Endothelial cell of umbilical vein (primary cell): ENCODE measurements at regions not wholly inside any gene's neighbourhood (a gene's known extent, or its start where the extent isn't known, plus 50 kb on each side); places are given as distances from the start of the nearest gene placed in this dataset.

Experiments
- FOS ChIP-seq: IDR thresholded peaks from 2 replicates; pipeline ENCODE4 v1.6.1; 2011; ENCODE audit warnings: mild to moderate bottlenecking, low read length, moderate library complexity, borderline replicate concordance; ENCODE audit not compliant: insufficient read depth
- MYC ChIP-seq: IDR thresholded peaks from one replicate; pipeline ENCODE4 v1.6.1; 2011; ENCODE audit warnings: mild to moderate bottlenecking, low read depth, low read length
- POLR2A ChIP-seq: IDR thresholded peaks from 2 replicates; pipeline ENCODE4 v1.6.1; 2012; ENCODE audit warnings: low read depth, mild to moderate bottlenecking, control low read depth, low read length
- POLR2AphosphoS5 ChIP-seq: IDR thresholded peaks from 2 replicates; pipeline ENCODE4 v1.6.1; 2012; ENCODE audit warnings: low read depth, mild to moderate bottlenecking, control low read depth, low read length, moderate library complexity; ENCODE audit not compliant: insufficient read depth
- TF ChIP-seq, protein P1 (sequence below), 2 donors: IDR thresholded peaks; 1 replicate in 1 of 2; 2 replicates in 1 of 2; pipeline ENCODE4 v1.5.1; 2011; ENCODE audit warnings: low read length in 2 of 2, mild to moderate bottlenecking in 2 of 2, moderate library complexity in 2 of 2, control low read depth in 1 of 2, inconsistent platforms in 1 of 2, low read depth in 1 of 2; ENCODE audit not compliant: insufficient read depth in 1 of 2; ENCODE audit errors: extremely low read depth in 1 of 2
- TF ChIP-seq, protein P2 (sequence below): IDR thresholded peaks from 2 replicates; pipeline ENCODE4 v1.6.1; 2011; ENCODE audit not compliant: insufficient read depth, insufficient read length

DNA sequence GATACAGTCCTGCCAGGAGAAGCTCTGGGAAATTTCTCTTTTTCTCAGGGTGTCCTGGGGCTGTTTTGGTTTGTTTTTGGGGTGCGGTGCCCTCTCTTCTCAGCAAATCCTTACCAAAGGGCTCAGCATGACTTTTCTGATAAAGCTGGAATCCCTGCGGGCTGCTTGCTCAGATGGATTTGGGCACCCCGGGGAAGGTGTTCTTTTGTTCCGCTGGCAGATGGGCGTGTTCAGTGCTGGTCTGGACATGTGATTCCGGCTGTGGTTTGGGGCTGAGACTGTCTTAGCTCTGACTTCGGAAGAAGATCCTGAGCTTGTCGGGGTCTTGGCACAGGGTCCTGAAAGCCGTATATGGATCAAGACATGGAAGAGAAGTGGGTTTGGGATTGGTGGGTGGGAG, 134.2 kb upstream of the SPRED2 start:
- no peak for TF ChIP-seq MYC
- TF ChIP-seq, protein P1, sequence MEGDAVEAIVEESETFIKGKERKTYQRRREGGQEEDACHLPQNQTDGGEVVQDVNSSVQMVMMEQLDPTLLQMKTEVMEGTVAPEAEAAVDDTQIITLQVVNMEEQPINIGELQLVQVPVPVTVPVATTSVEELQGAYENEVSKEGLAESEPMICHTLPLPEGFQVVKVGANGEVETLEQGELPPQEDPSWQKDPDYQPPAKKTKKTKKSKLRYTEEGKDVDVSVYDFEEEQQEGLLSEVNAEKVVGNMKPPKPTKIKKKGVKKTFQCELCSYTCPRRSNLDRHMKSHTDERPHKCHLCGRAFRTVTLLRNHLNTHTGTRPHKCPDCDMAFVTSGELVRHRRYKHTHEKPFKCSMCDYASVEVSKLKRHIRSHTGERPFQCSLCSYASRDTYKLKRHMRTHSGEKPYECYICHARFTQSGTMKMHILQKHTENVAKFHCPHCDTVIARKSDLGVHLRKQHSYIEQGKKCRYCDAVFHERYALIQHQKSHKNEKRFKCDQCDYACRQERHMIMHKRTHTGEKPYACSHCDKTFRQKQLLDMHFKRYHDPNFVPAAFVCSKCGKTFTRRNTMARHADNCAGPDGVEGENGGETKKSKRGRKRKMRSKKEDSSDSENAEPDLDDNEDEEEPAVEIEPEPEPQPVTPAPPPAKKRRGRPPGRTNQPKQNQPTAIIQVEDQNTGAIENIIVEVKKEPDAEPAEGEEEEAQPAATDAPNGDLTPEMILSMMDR (IDR thresholded peaks at IDR 0.05; ENCODE audit: extremely low read depth in 1 of 2, insufficient read depth in 1 of 2, low read depth in 1 of 2, low read length in 2 of 2), result no peak
- TF ChIP-seq POLR2A, result no peak
- no peak for TF ChIP-seq POLR2AphosphoS5
- no peak for TF ChIP-seq FOS
- TF ChIP-seq, protein P2, sequence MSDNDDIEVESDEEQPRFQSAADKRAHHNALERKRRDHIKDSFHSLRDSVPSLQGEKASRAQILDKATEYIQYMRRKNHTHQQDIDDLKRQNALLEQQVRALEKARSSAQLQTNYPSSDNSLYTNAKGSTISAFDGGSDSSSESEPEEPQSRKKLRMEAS, result no peak
